CD4-positive, alpha-beta T cell treated with Interleukin-4 for 1 hour (primary cell): ENCODE measurements at regions not wholly inside any gene's neighbourhood (a gene's known extent, or its start where the extent isn't known, plus 50 kb on each side); places are given as distances from the start of the nearest gene placed in this dataset.
"Not testable (repeated sequence)": the region's sequence is repeated elsewhere in the genome, so short reads cannot be mapped to it uniquely, and the experiment has no call there.

ENCODE experiments used
- DNase-seq, 2 donors: peaks; one replicate each; pipeline ENCODE4 v3.0.0-alpha.2; 2020 to 2022

GRCh38 chr1:61028136-61028535 lies 54.2 kb upstream of the NFIA start:
- no peak for DNase-seq

GRCh38 chr1:61018068-61018467 lies 64.3 kb upstream of the NFIA start:
- DNase-seq = not testable (repeated sequence)

GRCh38 chr1:61017651-61018050 lies 64.7 kb upstream of the NFIA start:
- no peak for DNase-seq

GRCh38 chr1:61013946-61014667 lies 68.3 kb upstream of the NFIA start:
- DNase-seq = no peak

- DNase-seq = no peak
Observed at GRCh38 chr1:61013189-61013945, 69.0 kb upstream of the NFIA start.

- DNase-seq = no peak
Observed at GRCh38 chr1:61012341-61012761, 70.0 kb upstream of the NFIA start.

GRCh38 chr1:61011561-61012263 lies 70.6 kb upstream of the NFIA start:
- DNase-seq = no peak

- DNase-seq = no peak
Observed at GRCh38 chr1:61007534-61008364, 74.6 kb upstream of the NFIA start.

- DNase-seq = no peak
Observed at GRCh38 chr1:61005614-61006580, 76.5 kb upstream of the NFIA start.

GRCh38 chr1:61004262-61005003 lies 77.9 kb upstream of the NFIA start:
- no peak for DNase-seq

GRCh38 chr1:61000327-61000726 lies 82.0 kb upstream of the NFIA start:
- no peak for DNase-seq

- no peak for DNase-seq
Observed at GRCh38 chr1:60998786-60999185, 83.6 kb upstream of the NFIA start.

- DNase-seq = no peak
Observed at GRCh38 chr1:60994828-60995492, 87.4 kb upstream of the NFIA start.

- DNase-seq = no peak
Observed at GRCh38 chr1:60994369-60994768, 88.0 kb upstream of the NFIA start.

GRCh38 chr1:60992165-60992564 lies 90.2 kb upstream of the NFIA start:
- no peak for DNase-seq

- DNase-seq = no peak
Observed at GRCh38 chr1:60990714-60991090, 91.7 kb upstream of the NFIA start.

- no peak for DNase-seq
Observed at GRCh38 chr1:60989749-60990713, 92.3 kb upstream of the NFIA start.

GRCh38 chr1:60988891-60989290 lies 93.5 kb upstream of the NFIA start:
- DNase-seq = no peak

- DNase-seq = no peak
Observed at GRCh38 chr1:60987904-60988303, 94.5 kb upstream of the NFIA start.
